GM06990 (cell line): ENCODE measurements at regions not wholly inside any gene's neighbourhood (a gene's known extent, or its start where the extent isn't known, plus 50 kb on each side); places are given as distances from the start of the nearest gene placed in this dataset.

Experiments used
- DNase-seq: peaks from one replicate; pipeline ENCODE4 v3.0.0-alpha.2; 2011; ENCODE audit not compliant: insufficient read length; ENCODE audit errors: extremely low read depth
- H3K27me3 ChIP-seq: replicated peaks from 2 replicates; pipeline ENCODE4 v1.6.0; 2011; ENCODE audit warnings: low read length; ENCODE audit not compliant: control insufficient read depth, insufficient read depth
- H3K36me3 ChIP-seq: 2 replicates; pipeline ENCODE4 v1.5.1; 2011; ENCODE audit warnings: low read length; ENCODE audit not compliant: control insufficient read depth, insufficient read depth
- H3K4me3 ChIP-seq: replicated peaks from 2 replicates; pipeline ENCODE4 v1.5.1; 2011; ENCODE audit warnings: low read depth, mild to moderate bottlenecking, control low read depth, low read length
- TF ChIP-seq, protein P1 (sequence below): IDR thresholded peaks from 2 replicates; pipeline ENCODE4 v1.5.1; 2011; ENCODE audit warnings: low read length, control low read depth, mild to moderate bottlenecking, inconsistent platforms; ENCODE audit not compliant: insufficient read depth, poor library complexity, severe bottlenecking

DNA sequence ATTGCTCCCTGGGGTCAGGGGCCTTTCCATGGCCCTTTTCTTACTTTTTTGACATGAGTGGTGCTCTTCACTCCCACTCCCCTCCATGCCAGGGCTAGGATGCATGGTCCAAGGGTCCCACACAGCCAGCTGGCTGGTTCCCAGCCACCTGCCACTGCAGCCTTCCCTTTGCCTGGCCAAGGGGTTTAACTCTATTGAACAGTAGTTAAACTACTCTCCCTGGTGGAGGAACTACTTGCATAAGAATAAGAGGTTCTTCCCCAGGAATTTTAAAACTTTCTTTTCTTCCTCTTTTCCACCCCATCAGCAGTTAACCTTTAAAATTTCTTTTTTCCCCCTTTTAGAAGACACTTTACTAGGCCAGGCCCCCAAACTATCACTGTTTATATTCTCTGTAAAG is 1532.8 kb upstream of the ACO1 start:
- TF ChIP-seq, protein P1, sequence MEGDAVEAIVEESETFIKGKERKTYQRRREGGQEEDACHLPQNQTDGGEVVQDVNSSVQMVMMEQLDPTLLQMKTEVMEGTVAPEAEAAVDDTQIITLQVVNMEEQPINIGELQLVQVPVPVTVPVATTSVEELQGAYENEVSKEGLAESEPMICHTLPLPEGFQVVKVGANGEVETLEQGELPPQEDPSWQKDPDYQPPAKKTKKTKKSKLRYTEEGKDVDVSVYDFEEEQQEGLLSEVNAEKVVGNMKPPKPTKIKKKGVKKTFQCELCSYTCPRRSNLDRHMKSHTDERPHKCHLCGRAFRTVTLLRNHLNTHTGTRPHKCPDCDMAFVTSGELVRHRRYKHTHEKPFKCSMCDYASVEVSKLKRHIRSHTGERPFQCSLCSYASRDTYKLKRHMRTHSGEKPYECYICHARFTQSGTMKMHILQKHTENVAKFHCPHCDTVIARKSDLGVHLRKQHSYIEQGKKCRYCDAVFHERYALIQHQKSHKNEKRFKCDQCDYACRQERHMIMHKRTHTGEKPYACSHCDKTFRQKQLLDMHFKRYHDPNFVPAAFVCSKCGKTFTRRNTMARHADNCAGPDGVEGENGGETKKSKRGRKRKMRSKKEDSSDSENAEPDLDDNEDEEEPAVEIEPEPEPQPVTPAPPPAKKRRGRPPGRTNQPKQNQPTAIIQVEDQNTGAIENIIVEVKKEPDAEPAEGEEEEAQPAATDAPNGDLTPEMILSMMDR: no peak
- no peaks in the 10 kb centered on the region for H3K27me3 ChIP-seq
- no peaks in the 10 kb centered on the region for H3K36me3 ChIP-seq
- no peak overlapping the region for H3K4me3 ChIP-seq
- DNase-seq: no peak

- DNase-seq: no peak
- H3K36me3 ChIP-seq: no peaks in the 10 kb centered on the region
- no peaks in the 10 kb centered on the region for H3K27me3 ChIP-seq
- TF ChIP-seq, protein P1: no peak
- H3K4me3 ChIP-seq: no peak overlapping the region
Measured at GRCh38 chr9:30900706-30901105, 1483.7 kb upstream of the ACO1 start.

DNA sequence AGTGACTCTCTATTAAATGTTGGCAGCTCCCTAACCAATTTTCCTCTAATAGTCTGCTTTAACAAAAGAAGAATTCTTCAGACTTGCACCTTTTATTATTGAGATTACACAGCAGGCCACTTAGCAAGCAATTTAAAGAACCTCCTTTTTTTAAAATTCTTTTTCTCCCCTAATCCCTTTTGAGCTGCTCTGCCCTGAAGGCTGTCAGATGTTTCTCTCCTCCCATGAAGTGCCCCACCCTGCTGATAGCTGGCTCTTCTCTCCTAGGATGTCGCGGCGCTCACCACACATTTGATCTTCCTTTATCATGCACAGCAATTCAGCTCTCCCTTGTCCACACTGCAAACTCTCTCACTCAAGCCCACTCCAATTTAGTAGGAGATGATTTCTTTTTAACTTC is 1471.1 kb upstream of the ACO1 start:
- no peak for DNase-seq
- no peaks in the 10 kb centered on the region for H3K27me3 ChIP-seq
- TF ChIP-seq, protein P1: no peak

GRCh38 chr9:30915451-30915850 is 1469.0 kb upstream of the ACO1 start:
- Histone ChIP-seq H3K36me3 (no peaks in the 10 kb centered on the region), H3K27me3 (no peaks in the 10 kb centered on the region), H3K4me3 (no peak overlapping the region)
- no peak for DNase-seq
- TF ChIP-seq, protein P1: no peak

More for the DNA sequence above, 1471.1 kb upstream of the ACO1 start:
- H3K36me3 ChIP-seq: no peaks in the 10 kb centered on the region
- no peak overlapping the region for H3K4me3 ChIP-seq

DNA sequence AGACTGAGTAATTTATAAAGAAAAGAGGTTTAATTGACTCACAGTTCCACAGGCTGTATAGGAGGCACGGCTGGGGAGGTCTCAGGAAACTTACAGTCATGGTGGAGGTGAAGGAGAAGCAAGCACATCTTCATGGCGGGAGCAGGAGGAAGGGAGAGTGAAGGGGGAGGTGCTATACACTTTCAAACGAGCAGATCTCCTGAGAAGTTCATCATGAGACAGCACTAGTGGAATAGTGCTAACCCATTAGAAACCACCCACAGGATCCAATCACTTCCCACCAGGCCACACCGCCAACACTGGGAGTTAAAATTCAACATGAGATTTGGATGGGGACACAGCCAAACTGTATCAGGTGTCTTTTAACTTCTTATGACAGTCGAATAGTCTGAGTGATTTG is 1459.3 kb upstream of the ACO1 start:
- DNase-seq: no peak
- Histone ChIP-seq H3K36me3 (no peaks in the 10 kb centered on the region), H3K27me3 (no peaks in the 10 kb centered on the region), H3K4me3 (no peak overlapping the region)
- TF ChIP-seq, protein P1: no peak

- Histone ChIP-seq H3K4me3 (no peak overlapping the region), H3K36me3 (no peaks in the 10 kb centered on the region), H3K27me3 (no peaks in the 10 kb centered on the region)
- TF ChIP-seq, protein P1: no peak
- no peak for DNase-seq
Measured at GRCh38 chr9:30925635-30926034, 1458.8 kb upstream of the ACO1 start.
